ENCODE measurements at regions not wholly inside any gene's neighbourhood (a gene's known extent, or its start where the extent isn't known, plus 50 kb on each side); places are given as distances from the start of the nearest gene placed in this dataset.
"Not testable (repeated sequence)": the region's sequence is repeated elsewhere in the genome, so short reads cannot be mapped to it uniquely, and the experiment has no call there.

DNA sequence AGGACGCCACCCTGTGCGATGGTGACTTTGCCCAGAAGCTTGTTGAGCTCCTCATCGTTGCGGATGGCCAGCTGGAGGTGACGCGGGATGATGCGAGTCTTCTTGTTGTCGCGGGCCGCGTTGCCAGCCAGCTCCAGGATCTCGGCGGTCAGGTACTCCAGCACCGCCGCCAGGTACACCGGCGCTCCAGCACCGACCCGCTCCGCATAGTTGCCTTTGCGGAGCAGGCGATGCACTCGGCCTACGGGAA lies 97.9 kb downstream of the OR2B2 start:
- peak overlapping the region; percentile 90 to 98 (median 95) for H3K27ac Mint-ChIP-seq
- not testable (repeated sequence) for H3K27me3 Mint-ChIP-seq, H3K9me3 Mint-ChIP-seq, H3K36me3 Mint-ChIP-seq
- H3K4me3 Mint-ChIP-seq: peak overlapping the region; percentile 85 to 95 (median 90)
- H3K4me1 Mint-ChIP-seq: peaks cover 27 to 36% (median 30%) of the 10 kb centered on the region in 3 donors

DNA sequence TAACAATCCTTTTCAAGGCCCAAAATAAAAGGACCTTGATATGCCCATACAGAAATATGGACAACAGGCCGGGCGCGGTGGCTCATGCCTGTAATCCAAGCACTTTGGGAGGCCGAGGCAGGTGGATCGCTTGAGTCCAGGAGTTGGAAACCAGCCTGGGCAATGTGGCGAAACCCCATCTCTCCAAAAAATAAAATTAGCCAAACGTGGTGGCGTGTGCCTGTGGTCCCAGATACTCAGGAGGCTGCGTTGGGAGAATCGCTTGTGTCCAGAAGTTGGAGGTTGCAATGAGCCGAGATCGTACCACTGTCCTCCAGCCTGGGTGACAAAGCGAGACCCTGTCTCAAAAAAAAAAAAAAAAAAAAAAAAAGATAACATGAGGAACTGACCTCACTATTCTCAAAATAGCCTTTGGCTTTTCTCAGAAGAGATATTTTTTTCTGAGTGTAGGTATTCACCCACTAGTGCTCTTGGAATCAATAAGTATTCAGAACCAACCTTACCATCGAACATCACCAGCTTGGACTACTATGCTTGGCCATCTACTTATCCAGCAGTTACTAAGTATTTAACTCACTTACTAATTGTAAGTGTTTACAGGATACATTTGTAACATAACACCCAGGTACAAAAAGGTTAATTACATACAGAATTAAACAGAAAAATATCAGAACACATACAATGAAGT lies 99.2 kb downstream of the OR2B2 start:
- Mint-ChIP-seq H3K36me3 (peaks cover 3% of the 10 kb centered on the region), H3K4me1 (peaks cover 34 to 42% (median 39%) of the 10 kb centered on the region in 3 donors), H3K4me3 (peak overlapping the region in 3 of 4 donors; percentile 13 to 87 (median 70)), H3K9me3 (peaks cover 0 to 3% (median 1%) of the 10 kb centered on the region in 3 donors), H3K27me3 (peaks cover 2% of the 10 kb centered on the region), H3K27ac (peak overlapping the region in 2 of 3 donors; percentile 90 to 95)

DNA sequence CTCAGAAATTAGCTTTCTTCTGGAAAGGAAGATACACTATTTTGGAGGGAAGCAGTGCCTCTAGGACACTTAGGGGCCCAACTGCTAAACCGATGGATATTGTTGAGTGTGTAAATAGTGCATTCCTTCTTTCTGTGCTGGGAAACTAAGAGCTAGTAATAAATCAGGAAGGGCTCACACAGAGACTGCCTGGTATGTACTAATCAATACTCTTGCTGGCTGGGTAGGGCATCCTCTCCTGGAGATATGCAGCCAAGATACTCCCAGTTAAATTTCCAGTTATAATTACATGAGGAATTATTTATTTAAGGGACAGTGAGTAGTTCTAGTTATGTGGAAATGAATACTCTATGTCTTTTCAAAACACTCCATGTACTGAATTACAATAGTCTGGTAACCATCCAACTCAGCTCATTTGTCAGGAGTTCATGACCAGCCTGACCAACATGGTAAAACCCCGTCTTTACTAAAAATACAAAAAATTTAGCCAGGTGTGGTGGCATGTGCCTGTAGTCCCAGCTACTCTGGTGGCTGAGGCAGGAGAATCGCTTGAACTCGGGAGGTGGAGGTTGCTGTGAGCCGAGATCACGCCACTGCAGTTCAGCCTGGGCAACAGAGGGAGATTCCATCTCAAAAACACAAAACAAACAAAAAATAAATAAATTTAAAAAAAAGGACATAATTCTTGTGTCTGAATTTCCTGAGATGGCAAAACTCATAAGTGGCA lies 100.0 kb downstream of the OR2B2 start:
- Mint-ChIP-seq H3K9me3 (peaks cover 0 to 3% (median 1%) of the 10 kb centered on the region in 3 donors), H3K27me3 (peaks cover 4% of the 10 kb centered on the region), H3K4me3 (no peak overlapping the region), H3K4me1 (peaks cover 38 to 45% (median 42%) of the 10 kb centered on the region in 3 donors), H3K36me3 (peaks cover 3% of the 10 kb centered on the region), H3K27ac (no peak overlapping the region)

DNA sequence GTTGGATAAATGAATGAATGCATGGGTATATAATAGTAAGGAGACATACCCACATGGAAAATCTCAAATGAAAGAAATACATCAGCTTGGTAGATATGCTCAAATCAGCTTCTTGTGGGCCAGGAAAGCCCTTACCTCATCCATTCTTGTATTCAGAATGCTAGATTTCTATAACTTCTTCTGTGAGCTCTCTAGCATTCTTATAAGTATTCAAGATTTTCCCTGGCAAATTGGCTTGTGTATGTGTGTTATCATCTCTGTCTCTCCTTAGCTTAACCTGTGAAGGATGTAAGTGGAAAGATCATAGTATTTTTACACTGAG lies 100.8 kb downstream of the OR2B2 start:
- Mint-ChIP-seq H3K36me3 (peaks cover 3% of the 10 kb centered on the region), H3K9me3 (peaks cover 0 to 3% (median 1%) of the 10 kb centered on the region in 3 donors), H3K4me3 (peak overlapping the region; percentile 94 to 99 (median 97)), H3K27me3 (peaks cover 6% of the 10 kb centered on the region), H3K27ac (peak overlapping the region in 2 of 3 donors; percentile 98 to 99), H3K4me1 (peaks cover 38 to 50% (median 46%) of the 10 kb centered on the region in 3 donors)

DNA sequence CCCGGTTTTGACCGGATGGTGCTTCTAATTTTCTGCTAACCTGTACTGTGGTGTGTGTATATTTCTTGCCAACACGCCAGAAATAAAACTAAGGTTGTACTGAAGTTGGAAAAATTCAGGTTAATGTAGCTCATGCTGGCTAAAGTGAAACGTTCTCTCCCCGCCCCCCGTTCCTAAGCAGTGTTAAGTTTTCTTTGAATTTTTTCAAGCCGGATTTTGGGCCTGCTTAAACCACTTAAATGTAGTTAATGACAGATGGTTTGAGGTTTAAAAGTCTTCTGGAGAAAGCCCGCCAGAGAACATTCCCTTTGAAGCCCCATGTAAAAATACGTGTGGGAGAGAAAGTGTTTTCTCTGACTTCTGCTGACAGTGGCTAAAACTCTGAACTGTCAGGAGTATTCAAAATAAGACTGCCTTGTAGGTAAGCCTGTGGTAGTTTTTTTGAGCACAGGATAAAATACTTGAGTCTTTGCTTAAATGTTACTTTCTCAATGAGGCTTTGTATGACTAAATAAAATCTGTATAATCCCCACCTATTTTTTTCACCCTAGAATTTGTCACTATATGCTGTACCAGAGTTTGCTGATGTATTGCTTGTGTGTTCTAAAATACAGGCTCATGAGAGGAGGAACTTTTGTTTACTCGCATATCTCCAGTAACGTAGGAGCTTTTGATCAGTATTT lies 101.3 kb downstream of the OR2B2 start:
- Mint-ChIP-seq H3K27me3 (peaks cover 6% of the 10 kb centered on the region), H3K36me3 (peaks cover 3% of the 10 kb centered on the region), H3K27ac (peak overlapping the region; percentile 98 to 99 (median 98)), H3K9me3 (peaks cover 0 to 3% (median 1%) of the 10 kb centered on the region in 3 donors), H3K4me3 (peak overlapping the region; percentile 94 to 99 (median 97)), H3K4me1 (peaks cover 37 to 49% (median 46%) of the 10 kb centered on the region in 3 donors)

DNA sequence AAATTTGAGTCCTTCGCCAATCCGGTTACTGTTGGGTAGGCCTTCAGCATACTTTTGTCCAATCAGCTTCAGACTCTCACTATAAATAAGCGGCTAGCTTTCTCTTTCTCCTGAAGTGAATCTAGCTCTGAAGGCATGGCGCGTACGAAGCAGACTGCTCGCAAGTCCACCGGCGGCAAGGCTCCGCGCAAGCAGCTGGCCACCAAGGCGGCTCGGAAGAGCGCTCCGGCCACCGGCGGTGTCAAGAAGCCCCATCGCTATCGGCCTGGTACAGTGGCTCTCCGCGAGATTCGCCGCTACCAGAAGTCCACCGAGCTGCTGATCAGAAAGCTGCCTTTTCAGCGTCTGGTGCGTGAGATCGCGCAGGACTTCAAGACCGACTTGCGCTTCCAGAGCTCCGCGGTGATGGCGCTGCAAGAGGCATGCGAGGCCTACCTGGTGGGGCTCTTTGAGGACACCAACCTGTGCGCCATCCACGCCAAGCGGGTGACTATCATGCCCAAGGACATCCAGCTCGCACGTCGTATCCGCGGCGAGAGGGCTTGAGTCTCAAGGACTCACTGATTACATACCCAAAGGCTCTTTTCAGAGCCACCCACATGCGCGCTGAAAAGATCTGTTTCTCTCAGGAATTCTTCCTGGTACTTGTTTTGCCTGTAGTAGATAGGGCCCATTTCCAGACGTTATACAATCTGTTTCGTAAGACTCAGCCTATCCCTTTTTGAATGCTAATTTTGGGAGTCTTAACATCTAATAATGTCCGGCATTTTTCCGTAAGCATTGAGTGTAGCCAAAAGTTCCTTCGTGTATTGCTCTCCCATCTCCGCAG lies 102.0 kb downstream of the OR2B2 start:
- peak overlapping the region; percentile 94 to 99 (median 97) for H3K4me3 Mint-ChIP-seq
- H3K27me3 Mint-ChIP-seq: peaks cover 6% of the 10 kb centered on the region
- peaks cover 0 to 2% (median 0%) of the 10 kb centered on the region in 3 donors for H3K9me3 Mint-ChIP-seq
- H3K4me1 Mint-ChIP-seq: peaks cover 38 to 43% (median 38%) of the 10 kb centered on the region in 3 donors
- peaks cover 3% of the 10 kb centered on the region for H3K36me3 Mint-ChIP-seq
- peak overlapping the region; percentile 98 to 99 (median 98) for H3K27ac Mint-ChIP-seq

DNA sequence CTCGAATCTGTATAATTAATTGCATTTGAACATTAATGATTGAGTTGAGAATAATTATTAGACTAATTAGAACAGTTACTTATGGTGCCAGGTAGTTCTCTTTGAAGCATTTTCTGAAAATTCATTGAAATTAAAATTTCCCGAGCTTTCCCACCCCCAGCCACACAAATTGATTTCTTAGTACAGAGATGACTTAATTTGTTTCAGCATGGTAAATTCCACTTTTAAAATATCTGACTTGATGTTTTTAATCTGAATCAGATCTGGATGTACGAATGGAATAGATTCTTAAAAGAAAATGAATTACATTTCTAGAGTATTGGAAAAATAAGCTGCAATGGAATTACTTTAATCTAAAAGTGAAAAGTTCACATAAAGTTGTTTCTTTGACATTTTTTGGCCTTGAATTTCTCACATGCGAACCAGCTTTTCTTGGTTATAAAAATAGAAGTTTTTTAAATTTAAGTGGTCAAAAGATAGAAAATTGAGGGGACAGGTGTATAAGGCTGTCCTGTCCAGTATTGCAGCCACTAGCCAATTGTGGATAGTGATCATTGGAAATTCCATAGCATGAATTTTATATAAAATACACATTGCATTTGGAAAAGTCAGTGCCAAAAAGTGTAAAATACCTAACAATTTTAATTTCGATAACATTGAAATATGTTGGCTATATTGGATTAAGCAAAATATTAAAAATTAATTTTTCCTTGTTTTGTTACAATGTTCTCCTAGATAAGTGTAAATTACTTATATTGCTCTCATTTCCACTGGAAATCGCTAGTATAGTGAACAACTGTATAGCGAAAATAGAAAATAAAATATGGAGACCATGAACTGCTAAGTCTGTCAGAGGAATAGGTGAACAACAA lies 102.9 kb downstream of the OR2B2 start:
- peaks cover 30 to 38% (median 36%) of the 10 kb centered on the region in 3 donors for H3K4me1 Mint-ChIP-seq

DNA sequence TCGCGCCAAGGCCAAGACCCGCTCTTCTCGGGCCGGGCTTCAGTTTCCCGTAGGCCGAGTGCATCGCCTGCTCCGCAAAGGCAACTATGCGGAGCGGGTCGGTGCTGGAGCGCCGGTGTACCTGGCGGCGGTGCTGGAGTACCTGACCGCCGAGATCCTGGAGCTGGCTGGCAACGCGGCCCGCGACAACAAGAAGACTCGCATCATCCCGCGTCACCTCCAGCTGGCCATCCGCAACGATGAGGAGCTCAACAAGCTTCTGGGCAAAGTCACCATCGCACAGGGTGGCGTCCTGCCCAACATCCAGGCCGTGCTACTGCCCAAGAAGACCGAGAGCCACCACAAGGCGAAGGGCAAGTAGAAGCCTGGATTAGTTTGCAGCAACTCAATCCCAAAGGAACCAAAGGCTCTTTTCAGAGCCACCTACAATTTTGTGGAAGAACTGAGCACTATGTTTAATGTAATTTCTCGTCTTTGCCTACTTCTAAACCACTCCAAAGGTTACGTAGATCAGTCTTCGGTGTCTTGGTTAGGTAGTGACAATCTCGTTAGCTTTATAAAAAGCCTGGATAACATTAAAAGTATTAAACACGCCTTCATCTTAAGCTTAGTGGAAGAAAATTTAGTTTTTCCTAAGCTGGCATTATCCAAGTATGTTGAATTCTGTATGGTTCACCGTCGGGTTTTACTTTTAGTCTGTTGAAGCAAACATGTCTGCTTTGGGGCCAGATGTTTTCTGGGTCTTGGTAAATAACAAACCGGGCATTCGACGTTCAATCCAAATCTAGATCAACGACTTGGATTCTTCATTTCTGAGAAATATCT lies 103.7 kb downstream of the OR2B2 start:
- H3K27ac Mint-ChIP-seq: peak overlapping the region; percentile 93 to 100 (median 99)
- not testable (repeated sequence) for H3K9me3 Mint-ChIP-seq, H3K36me3 Mint-ChIP-seq, H3K27me3 Mint-ChIP-seq
- H3K4me1 Mint-ChIP-seq: peaks cover 27 to 34% (median 32%) of the 10 kb centered on the region in 3 donors
- peak overlapping the region; percentile 93 to 98 (median 98) for H3K4me3 Mint-ChIP-seq

More for the DNA sequence above, 102.9 kb downstream of the OR2B2 start:
- H3K36me3 Mint-ChIP-seq: peaks cover 2% of the 10 kb centered on the region
- peaks cover 7% of the 10 kb centered on the region for H3K27me3 Mint-ChIP-seq
- peak overlapping the region; percentile 97 to 99 (median 98) for H3K4me3 Mint-ChIP-seq
- peaks cover 0 to 2% (median 0%) of the 10 kb centered on the region in 3 donors for H3K9me3 Mint-ChIP-seq
- peak overlapping the region; percentile 98 to 100 (median 99) for H3K27ac Mint-ChIP-seq

DNA sequence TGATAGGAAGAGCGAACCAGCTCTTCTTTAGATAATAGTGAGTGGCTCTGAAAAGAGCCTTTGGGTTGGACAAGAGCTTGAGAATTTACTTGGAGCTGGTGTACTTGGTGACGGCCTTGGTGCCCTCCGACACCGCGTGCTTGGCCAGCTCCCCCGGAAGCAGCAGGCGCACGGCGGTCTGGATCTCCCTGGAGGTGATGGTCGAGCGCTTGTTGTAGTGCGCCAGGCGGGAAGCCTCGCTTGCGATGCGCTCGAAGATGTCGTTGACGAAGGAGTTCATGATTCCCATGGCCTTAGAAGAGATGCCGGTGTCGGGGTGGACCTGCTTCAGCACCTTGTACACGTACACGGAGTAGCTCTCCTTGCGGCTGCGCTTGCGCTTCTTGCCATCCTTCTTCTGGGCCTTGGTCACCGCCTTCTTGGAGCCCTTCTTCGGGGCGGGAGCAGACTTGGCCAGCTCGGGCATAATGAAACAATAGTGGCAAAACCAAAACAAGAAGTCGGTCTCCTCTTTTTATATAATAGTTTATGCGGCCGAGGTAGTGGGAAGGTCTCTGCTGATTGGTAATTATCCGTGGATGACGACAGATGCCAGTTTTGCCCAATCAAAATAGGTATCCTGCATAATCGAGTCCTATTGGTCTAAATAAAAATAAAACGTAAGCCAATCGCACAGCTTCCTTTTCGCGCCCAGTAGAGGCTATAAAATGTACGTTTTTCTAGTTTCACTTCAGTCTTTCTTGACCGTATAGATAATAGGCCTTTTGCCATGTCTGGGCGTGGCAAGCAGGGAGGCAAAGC lies 104.6 kb downstream of the OR2B2 start:
- H3K27me3 Mint-ChIP-seq, H3K9me3 Mint-ChIP-seq, H3K36me3 Mint-ChIP-seq: not testable (repeated sequence)
- peak overlapping the region; percentile 93 to 98 (median 98) for H3K4me3 Mint-ChIP-seq
- peaks cover 27 to 32% (median 31%) of the 10 kb centered on the region in 3 donors for H3K4me1 Mint-ChIP-seq
- peak overlapping the region; percentile 93 to 100 (median 99) for H3K27ac Mint-ChIP-seq

DNA sequence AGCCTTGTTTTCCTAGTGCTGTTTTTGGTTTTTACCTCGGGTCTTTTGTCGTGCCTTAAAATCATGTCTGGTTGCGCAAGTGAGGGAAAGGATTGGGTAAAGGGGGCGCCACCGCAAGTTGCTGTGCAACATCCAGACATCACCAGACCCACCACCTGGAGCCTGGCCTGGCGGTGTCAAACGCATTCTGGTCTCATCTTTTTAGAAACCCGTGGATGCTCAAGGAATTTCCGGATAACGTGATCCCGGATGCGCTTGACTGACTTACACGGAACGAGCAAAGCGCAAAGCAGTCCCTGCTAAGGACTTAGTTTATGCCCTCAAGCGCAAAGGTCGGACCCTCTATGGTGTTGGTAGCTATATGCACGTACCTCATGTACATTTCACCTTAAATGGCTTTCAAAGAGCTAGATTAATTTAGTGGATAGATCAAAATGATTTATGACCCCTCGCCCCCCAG lies 105.2 kb downstream of the OR2B2 start:
- H3K9me3 Mint-ChIP-seq: peaks cover 0 to 2% (median 0%) of the 10 kb centered on the region in 3 donors
- H3K4me1 Mint-ChIP-seq: peaks cover 27 to 32% (median 31%) of the 10 kb centered on the region in 3 donors
- peaks cover 7% of the 10 kb centered on the region for H3K27me3 Mint-ChIP-seq
- peaks cover 2% of the 10 kb centered on the region for H3K36me3 Mint-ChIP-seq
- H3K27ac Mint-ChIP-seq: peak overlapping the region; percentile 93 to 100 (median 99)
- H3K4me3 Mint-ChIP-seq: peak overlapping the region; percentile 93 to 98 (median 98)

DNA sequence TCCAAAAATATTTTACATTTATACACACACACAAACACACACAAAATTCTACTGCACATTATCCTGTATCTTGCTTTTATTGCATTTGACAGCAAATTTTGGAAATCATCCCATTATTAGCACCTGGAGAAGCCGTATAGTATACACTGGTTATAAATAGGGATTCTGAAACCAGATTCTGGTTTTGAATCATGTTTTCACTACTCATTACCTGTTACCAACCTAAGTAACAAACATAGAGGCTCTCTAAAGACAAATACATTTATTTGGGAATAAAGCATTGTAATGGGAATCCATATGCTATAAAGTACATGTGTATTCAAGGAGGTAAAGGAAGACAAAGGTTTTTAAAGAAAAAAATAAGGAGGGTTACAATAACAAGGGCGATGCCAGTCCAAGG lies 106.8 kb downstream of the OR2B2 start:
- Mint-ChIP-seq H3K4me1 (peaks cover 21 to 24% (median 21%) of the 10 kb centered on the region in 3 donors), H3K27ac (peak overlapping the region in 1 of 3 donors; percentile 57), H3K9me3 (peaks cover 0 to 2% (median 0%) of the 10 kb centered on the region in 3 donors), H3K4me3 (peak overlapping the region in 1 of 4 donors; percentile 67), H3K36me3 (peaks cover 2% of the 10 kb centered on the region), H3K27me3 (peaks cover 7% of the 10 kb centered on the region)

DNA sequence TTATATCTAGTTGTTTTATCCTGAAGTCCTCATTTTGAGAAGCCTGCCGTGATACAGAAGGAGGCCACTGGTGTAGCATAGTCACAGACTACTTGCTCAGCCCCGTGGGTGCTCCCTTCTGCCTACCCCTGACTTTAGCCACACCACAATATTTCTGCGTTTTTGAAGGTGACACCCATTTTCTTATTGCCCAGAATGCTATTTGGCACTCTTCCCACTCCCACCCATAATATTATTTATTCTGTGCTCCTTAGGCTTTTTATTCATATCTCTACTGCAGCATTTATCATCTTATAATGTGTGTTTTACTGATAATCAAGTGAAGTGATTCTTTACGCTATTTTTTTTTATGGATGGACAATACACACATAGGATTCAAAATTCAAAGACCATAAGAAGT lies 107.3 kb downstream of the OR2B2 start:
- Mint-ChIP-seq H3K27ac (peak overlapping the region in 1 of 3 donors; percentile 57), H3K36me3 (peaks cover 2% of the 10 kb centered on the region), H3K9me3 (peaks cover 0 to 2% (median 0%) of the 10 kb centered on the region in 3 donors), H3K4me3 (peak overlapping the region in 1 of 4 donors; percentile 67), H3K4me1 (peaks cover 17 to 19% (median 19%) of the 10 kb centered on the region in 3 donors), H3K27me3 (peaks cover 7% of the 10 kb centered on the region)
